ENCODE measurements at regions not wholly inside any gene's neighbourhood (a gene's known extent, or its start where the extent isn't known, plus 50 kb on each side); places are given as distances from the start of the nearest gene placed in this dataset.

DNA sequence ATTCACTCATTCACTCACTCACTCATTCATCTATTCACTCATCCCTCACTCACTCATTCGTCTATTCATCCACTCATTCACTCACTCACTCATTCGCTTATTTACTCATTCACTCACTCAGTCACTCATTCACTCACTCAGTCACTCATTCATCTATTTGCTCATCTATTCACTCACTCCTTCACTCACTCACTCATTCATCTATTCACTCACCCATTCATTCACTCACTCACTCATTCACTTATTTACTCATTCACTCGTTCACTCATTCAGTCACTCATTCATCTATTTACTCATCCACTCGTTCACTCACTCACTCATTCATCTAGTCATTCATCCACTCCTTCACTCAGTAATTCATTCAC, 128.2 kb downstream of the TTLL2 start:
- Histone ChIP-seq H3K36me3 (ENCODE audit: insufficient read depth, low read length) (no peaks in the 10 kb centered on the region), H2AFZ (ENCODE audit: low read length) (no peak overlapping the region), H3K9ac (ENCODE audit: low read length) (no peak overlapping the region), H3K9me3 (ENCODE audit: low read length) (peaks cover 12% of the 10 kb centered on the region), H4K20me1 (ENCODE audit: insufficient read depth, low read depth, low read length) (no peaks in the 10 kb centered on the region), H3K27ac (ENCODE audit: low read length) (no peak overlapping the region), H3K9me2 (replicated peaks; ENCODE audit: insufficient read depth, low read length) (no peaks in the 10 kb centered on the region), H3K4me1 (ENCODE audit: low read length) (no peaks in the 10 kb centered on the region), H3K4me2 (ENCODE audit: low read depth, low read length, poor library complexity, severe bottlenecking) (no peak overlapping the region), H3K4me3 (ENCODE audit: low read length) (no peak overlapping the region), H3K27me3 (ENCODE audit: low read length) (no peaks in the 10 kb centered on the region), H3K79me2 (ENCODE audit: low read length) (no peaks in the 10 kb centered on the region)
- no peak for DNase-seq

DNA sequence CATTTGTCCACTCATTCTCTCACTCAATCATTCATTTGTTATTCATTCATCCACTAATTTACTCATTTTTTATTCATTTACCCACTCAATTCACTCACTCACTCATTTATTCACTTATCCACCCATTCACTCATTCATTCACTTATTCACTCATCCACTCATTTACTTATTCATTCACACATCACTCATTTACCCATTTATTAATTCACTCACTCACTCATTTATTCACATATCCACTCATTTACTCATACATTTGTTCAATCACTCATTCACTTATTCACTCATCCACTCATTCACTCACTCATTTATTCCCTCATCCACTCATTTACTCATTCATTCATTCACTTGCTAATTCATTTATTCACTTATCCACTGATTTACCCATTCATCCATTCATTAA, 129.1 kb downstream of the TTLL2 start:
- no peak overlapping the region for H3K9ac ChIP-seq (ENCODE audit: low read length)
- no peaks in the 10 kb centered on the region for H3K79me2 ChIP-seq (ENCODE audit: low read length)
- no peak overlapping the region for H3K27ac ChIP-seq (ENCODE audit: low read length)
- no peaks in the 10 kb centered on the region for H3K9me2 ChIP-seq (replicated peaks; ENCODE audit: insufficient read depth, low read length)
- H4K20me1 ChIP-seq (ENCODE audit: insufficient read depth, low read depth, low read length), result no peaks in the 10 kb centered on the region
- H3K4me1 ChIP-seq (ENCODE audit: low read length), result no peaks in the 10 kb centered on the region
- no peaks in the 10 kb centered on the region for H3K27me3 ChIP-seq (ENCODE audit: low read length)
- no peak for DNase-seq
- H3K4me2 ChIP-seq (ENCODE audit: low read depth, low read length, poor library complexity, severe bottlenecking), result no peak overlapping the region
- H3K36me3 ChIP-seq (ENCODE audit: insufficient read depth, low read length), result no peaks in the 10 kb centered on the region
- H3K4me3 ChIP-seq (ENCODE audit: low read length), result no peak overlapping the region
- no peak overlapping the region for H2AFZ ChIP-seq (ENCODE audit: low read length)
- H3K9me3 ChIP-seq (ENCODE audit: low read length), result peaks cover 12% of the 10 kb centered on the region

DNA sequence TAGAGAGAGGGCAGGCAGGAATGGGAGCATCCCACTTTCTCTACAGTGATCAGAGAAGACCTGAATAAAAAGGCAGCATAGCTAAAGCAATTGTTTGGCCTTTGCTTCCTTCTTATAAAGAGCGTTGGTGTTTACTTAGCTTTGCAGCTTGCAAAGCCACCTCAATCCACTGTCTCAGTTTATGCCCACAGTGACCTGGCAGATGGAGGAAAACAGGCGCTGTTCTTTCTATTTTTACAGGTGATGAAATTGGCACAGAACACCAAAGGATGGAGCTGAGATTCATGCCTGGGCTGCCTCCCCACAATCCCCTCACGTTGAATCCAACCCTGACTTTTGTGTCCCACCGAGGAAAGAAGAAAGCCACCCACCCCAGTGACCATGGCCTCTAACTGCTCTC, 130.5 kb downstream of the TTLL2 start:
- Histone ChIP-seq H3K4me1 (ENCODE audit: low read length) (no peaks in the 10 kb centered on the region), H3K9me3 (ENCODE audit: low read length) (peaks cover 12% of the 10 kb centered on the region), H3K9me2 (replicated peaks; ENCODE audit: insufficient read depth, low read length) (no peaks in the 10 kb centered on the region), H4K20me1 (ENCODE audit: insufficient read depth, low read depth, low read length) (no peaks in the 10 kb centered on the region), H3K79me2 (ENCODE audit: low read length) (no peaks in the 10 kb centered on the region), H3K27ac (ENCODE audit: low read length) (no peak overlapping the region), H2AFZ (ENCODE audit: low read length) (no peak overlapping the region), H3K36me3 (ENCODE audit: insufficient read depth, low read length) (no peaks in the 10 kb centered on the region), H3K4me3 (ENCODE audit: low read length) (no peak overlapping the region), H3K27me3 (ENCODE audit: low read length) (no peaks in the 10 kb centered on the region), H3K4me2 (ENCODE audit: low read depth, low read length, poor library complexity, severe bottlenecking) (no peak overlapping the region), H3K9ac (ENCODE audit: low read length) (no peak overlapping the region)
- no peak for DNase-seq

- Histone ChIP-seq H3K9me3 (ENCODE audit: low read length) (no peaks in the 10 kb centered on the region), H3K27me3 (ENCODE audit: low read length) (no peaks in the 10 kb centered on the region), H2AFZ (ENCODE audit: low read length) (no peak overlapping the region), H3K27ac (ENCODE audit: low read length) (no peak overlapping the region), H3K4me2 (ENCODE audit: low read depth, low read length, poor library complexity, severe bottlenecking) (no peak overlapping the region), H3K4me3 (ENCODE audit: low read length) (no peak overlapping the region), H3K9me2 (replicated peaks; ENCODE audit: insufficient read depth, low read length) (no peaks in the 10 kb centered on the region), H4K20me1 (ENCODE audit: insufficient read depth, low read depth, low read length) (no peaks in the 10 kb centered on the region), H3K36me3 (ENCODE audit: insufficient read depth, low read length) (no peaks in the 10 kb centered on the region), H3K79me2 (ENCODE audit: low read length) (no peaks in the 10 kb centered on the region), H3K9ac (ENCODE audit: low read length) (no peak overlapping the region), H3K4me1 (ENCODE audit: low read length) (no peaks in the 10 kb centered on the region)
- no peak for DNase-seq
Measured at GRCh38 chr6:167462514-167463312, 137.8 kb downstream of the TTLL2 start.

- Histone ChIP-seq H3K27me3 (ENCODE audit: low read length) (no peaks in the 10 kb centered on the region), H3K36me3 (ENCODE audit: insufficient read depth, low read length) (no peaks in the 10 kb centered on the region), H3K4me1 (ENCODE audit: low read length) (no peaks in the 10 kb centered on the region), H3K9ac (ENCODE audit: low read length) (no peak overlapping the region), H2AFZ (ENCODE audit: low read length) (no peak overlapping the region), H3K4me2 (ENCODE audit: low read depth, low read length, poor library complexity, severe bottlenecking) (no peak overlapping the region), H3K9me2 (replicated peaks; ENCODE audit: insufficient read depth, low read length) (no peaks in the 10 kb centered on the region), H3K79me2 (ENCODE audit: low read length) (no peaks in the 10 kb centered on the region), H3K27ac (ENCODE audit: low read length) (no peak overlapping the region), H3K4me3 (ENCODE audit: low read length) (no peak overlapping the region), H4K20me1 (ENCODE audit: insufficient read depth, low read depth, low read length) (no peaks in the 10 kb centered on the region), H3K9me3 (ENCODE audit: low read length) (no peaks in the 10 kb centered on the region)
- no peak for DNase-seq
Measured at GRCh38 chr6:167464177-167464576, 139.3 kb downstream of the TTLL2 start.

DNA sequence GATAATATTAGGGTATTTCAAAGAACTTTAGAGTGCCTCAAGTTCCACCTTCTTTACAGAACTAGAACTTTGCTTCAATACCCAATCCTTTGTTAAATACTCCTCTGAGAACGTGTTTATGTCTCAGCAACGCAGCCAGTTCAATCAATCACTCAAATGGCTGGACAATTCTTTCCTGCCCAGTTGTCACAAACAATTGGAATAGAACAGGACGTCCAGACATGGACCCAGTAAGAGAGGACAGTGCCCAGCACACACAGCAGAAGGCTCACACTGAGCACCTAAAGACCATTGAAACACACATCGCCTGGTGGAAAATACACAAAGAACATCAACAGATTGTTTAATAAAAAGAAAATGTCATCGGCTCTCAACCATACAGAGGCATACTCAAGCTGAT, 140.6 kb downstream of the TTLL2 start:
- Histone ChIP-seq H3K9ac (ENCODE audit: low read length) (no peak overlapping the region), H3K27me3 (ENCODE audit: low read length) (no peaks in the 10 kb centered on the region), H3K27ac (ENCODE audit: low read length) (no peak overlapping the region), H3K9me2 (replicated peaks; ENCODE audit: insufficient read depth, low read length) (no peaks in the 10 kb centered on the region), H3K79me2 (ENCODE audit: low read length) (no peaks in the 10 kb centered on the region), H3K4me2 (ENCODE audit: low read depth, low read length, poor library complexity, severe bottlenecking) (no peak overlapping the region), H3K4me3 (ENCODE audit: low read length) (no peak overlapping the region), H3K36me3 (ENCODE audit: insufficient read depth, low read length) (no peaks in the 10 kb centered on the region), H2AFZ (ENCODE audit: low read length) (no peak overlapping the region), H4K20me1 (ENCODE audit: insufficient read depth, low read depth, low read length) (no peaks in the 10 kb centered on the region), H3K9me3 (ENCODE audit: low read length) (no peaks in the 10 kb centered on the region), H3K4me1 (ENCODE audit: low read length) (no peaks in the 10 kb centered on the region)
- DNase-seq, result no peak

DNA sequence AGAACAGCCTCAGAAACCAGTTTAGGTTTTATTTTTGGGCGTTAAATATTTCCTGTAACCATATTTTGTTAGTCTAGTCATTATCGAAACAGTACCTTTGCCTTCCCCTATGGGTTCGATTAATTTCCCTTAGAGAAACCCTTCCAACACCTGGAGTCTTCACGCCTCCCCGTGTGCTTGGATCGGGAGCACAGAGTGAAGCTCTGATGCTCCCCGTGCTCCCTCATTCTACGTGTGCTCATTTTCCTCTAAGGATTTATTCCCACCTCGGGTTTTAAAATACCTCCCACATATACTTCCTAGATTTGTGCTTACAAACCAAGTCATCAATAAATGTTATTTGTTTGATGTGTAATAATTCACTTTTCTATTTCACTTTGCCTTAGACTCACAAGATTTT, 142.4 kb downstream of the TTLL2 start:
- no peak overlapping the region for H3K27ac ChIP-seq (ENCODE audit: low read length)

DNA sequence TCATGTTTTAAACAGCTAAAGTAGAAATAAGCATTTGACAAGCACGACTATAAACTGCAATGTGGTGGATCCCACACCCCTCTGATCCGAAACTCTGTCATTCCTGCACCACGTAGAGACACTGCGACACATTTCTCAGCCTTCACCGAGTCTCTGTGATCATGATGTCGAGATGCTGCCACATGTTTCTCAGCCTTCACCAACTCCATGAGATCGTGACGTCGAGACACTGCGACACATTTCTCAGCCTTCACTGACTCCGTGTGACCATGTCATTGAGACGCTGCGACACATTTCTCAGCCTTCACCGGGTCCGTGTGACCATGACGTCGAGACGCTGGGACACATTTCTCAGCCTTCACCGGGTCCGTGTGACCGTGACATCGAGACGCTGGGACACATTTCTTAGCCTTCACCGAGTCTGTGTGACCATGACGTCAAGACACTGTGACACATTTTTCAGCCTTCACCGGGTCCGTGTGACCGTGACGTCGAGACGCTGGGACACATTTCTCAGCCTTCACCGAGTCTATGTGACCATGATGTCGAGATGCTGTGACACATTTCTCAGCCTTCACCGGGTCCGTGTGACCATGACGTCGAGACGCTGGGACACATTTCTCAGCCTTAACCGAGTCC, 143.0 kb downstream of the TTLL2 start:
- H4K20me1 ChIP-seq (ENCODE audit: insufficient read depth, low read depth, low read length), result no peaks in the 10 kb centered on the region
- no peak for DNase-seq
- no peaks in the 10 kb centered on the region for H3K4me1 ChIP-seq (ENCODE audit: low read length)
- no peak overlapping the region for H3K4me3 ChIP-seq (ENCODE audit: low read length)
- no peaks in the 10 kb centered on the region for H3K79me2 ChIP-seq (ENCODE audit: low read length)
- H3K27ac ChIP-seq (ENCODE audit: low read length), result no peak overlapping the region
- no peaks in the 10 kb centered on the region for H3K9me2 ChIP-seq (replicated peaks; ENCODE audit: insufficient read depth, low read length)
- H3K9me3 ChIP-seq (ENCODE audit: low read length), result no peaks in the 10 kb centered on the region
- no peak overlapping the region for H3K9ac ChIP-seq (ENCODE audit: low read length)
- no peak overlapping the region for H3K4me2 ChIP-seq (ENCODE audit: low read depth, low read length, poor library complexity, severe bottlenecking)
- H3K27me3 ChIP-seq (ENCODE audit: low read length), result no peaks in the 10 kb centered on the region
- no peaks in the 10 kb centered on the region for H3K36me3 ChIP-seq (ENCODE audit: insufficient read depth, low read length)
- no peak overlapping the region for H2AFZ ChIP-seq (ENCODE audit: low read length)

More for the DNA sequence above, 142.4 kb downstream of the TTLL2 start:
- DNase-seq, result no peak
- Histone ChIP-seq H3K9me3 (ENCODE audit: low read length) (no peaks in the 10 kb centered on the region), H3K4me3 (ENCODE audit: low read length) (no peak overlapping the region), H4K20me1 (ENCODE audit: insufficient read depth, low read depth, low read length) (no peaks in the 10 kb centered on the region), H3K27me3 (ENCODE audit: low read length) (no peaks in the 10 kb centered on the region), H3K36me3 (ENCODE audit: insufficient read depth, low read length) (no peaks in the 10 kb centered on the region), H3K4me2 (ENCODE audit: low read depth, low read length, poor library complexity, severe bottlenecking) (no peak overlapping the region), H3K79me2 (ENCODE audit: low read length) (no peaks in the 10 kb centered on the region), H3K4me1 (ENCODE audit: low read length) (no peaks in the 10 kb centered on the region), H2AFZ (ENCODE audit: low read length) (no peak overlapping the region), H3K9me2 (replicated peaks; ENCODE audit: insufficient read depth, low read length) (no peaks in the 10 kb centered on the region), H3K9ac (ENCODE audit: low read length) (no peak overlapping the region)

All from Karpas-422 (cell line).